GM06990 (cell line): ENCODE measurements at regions not wholly inside any gene's neighbourhood (a gene's known extent, or its start where the extent isn't known, plus 50 kb on each side); places are given as distances from the start of the nearest gene placed in this dataset.
"Not testable (repeated sequence)": the region's sequence is repeated elsewhere in the genome, so short reads cannot be mapped to it uniquely, and the experiment has no call there.

ENCODE experiments used
- DNase-seq: peaks from one replicate; pipeline ENCODE4 v3.0.0-alpha.2; 2011; ENCODE audit not compliant: insufficient read length; ENCODE audit errors: extremely low read depth
- H3K27me3 ChIP-seq: replicated peaks from 2 replicates; pipeline ENCODE4 v1.6.0; 2011; ENCODE audit warnings: low read length; ENCODE audit not compliant: control insufficient read depth, insufficient read depth
- H3K36me3 ChIP-seq: 2 replicates; pipeline ENCODE4 v1.5.1; 2011; ENCODE audit warnings: low read length; ENCODE audit not compliant: control insufficient read depth, insufficient read depth
- H3K4me3 ChIP-seq: replicated peaks from 2 replicates; pipeline ENCODE4 v1.5.1; 2011; ENCODE audit warnings: low read depth, mild to moderate bottlenecking, control low read depth, low read length
- CTCF ChIP-seq: IDR thresholded peaks from 2 replicates; pipeline ENCODE4 v1.5.1; 2011; ENCODE audit warnings: low read length, control low read depth, mild to moderate bottlenecking, inconsistent platforms; ENCODE audit not compliant: insufficient read depth, poor library complexity, severe bottlenecking

- Histone ChIP-seq H3K4me3 (no peak overlapping the region), H3K36me3 (no peaks in the 10 kb centered on the region), H3K27me3 (no peaks in the 10 kb centered on the region)
- no peak for DNase-seq
- TF ChIP-seq CTCF = no peak
Measured at GRCh38 chr6:22774129-22774528, 204.8 kb downstream of the HDGFL1 start.

- not testable (repeated sequence) for DNase-seq, H3K36me3 ChIP-seq, H3K27me3 ChIP-seq, H3K4me3 ChIP-seq
Measured at GRCh38 chr6:22778438-22778837, 209.1 kb downstream of the HDGFL1 start.

- no peak for TF ChIP-seq CTCF
- DNase-seq = no peak
- no peaks in the 10 kb centered on the region for H3K27me3 ChIP-seq
- H3K4me3 ChIP-seq = no peak overlapping the region
- H3K36me3 ChIP-seq = no peaks in the 10 kb centered on the region
Measured at GRCh38 chr6:22779062-22779461, 209.7 kb downstream of the HDGFL1 start.

- Histone ChIP-seq H3K27me3 (no peaks in the 10 kb centered on the region), H3K36me3 (no peaks in the 10 kb centered on the region), H3K4me3 (no peak overlapping the region)
- TF ChIP-seq CTCF = no peak
- no peak for DNase-seq
Measured at GRCh38 chr6:22783931-22784330, 214.6 kb downstream of the HDGFL1 start.

GRCh38 chr6:22784601-22785410 lies 215.4 kb downstream of the HDGFL1 start:
- DNase-seq = no peak
- H3K27me3 ChIP-seq = no peaks in the 10 kb centered on the region
- no peak for TF ChIP-seq CTCF
- no peak overlapping the region for H3K4me3 ChIP-seq
- no peaks in the 10 kb centered on the region for H3K36me3 ChIP-seq

- Histone ChIP-seq H3K27me3 (no peaks in the 10 kb centered on the region), H3K36me3 (no peaks in the 10 kb centered on the region), H3K4me3 (no peak overlapping the region)
- DNase-seq = no peak
- no peak for TF ChIP-seq CTCF
Measured at GRCh38 chr6:22788038-22788437, 218.7 kb downstream of the HDGFL1 start.
